Gastroesophageal sphincter (tissue), 3 donors: ENCODE measurements at regions not wholly inside any gene's neighbourhood (a gene's known extent, or its start where the extent isn't known, plus 50 kb on each side); places are given as distances from the start of the nearest gene placed in this dataset.

ENCODE experiments used
- POLR2A ChIP-seq, 2 donors: fragments of 450-650 bp; IDR thresholded peaks; one replicate each; pipeline ENCODE4 v1.6.1; 2017; ENCODE audit warnings: antibody characterized with exemption in 2 of 2, mild to moderate bottlenecking in 2 of 2, moderate library complexity in 1 of 2
- TF ChIP-seq, protein P1 (sequence below), 4 experiments: fragments of 200-600 bp in 2 of 4; fragments of 450-650 bp in 2 of 4; sonication (generic) in 1 of 4; IDR thresholded peaks; one replicate each; pipeline ENCODE4 v1.5.1; 2017 to 2019; ENCODE audit warnings: antibody characterized with exemption in 4 of 4, mild to moderate bottlenecking in 2 of 4, moderate library complexity in 2 of 4

DNA sequence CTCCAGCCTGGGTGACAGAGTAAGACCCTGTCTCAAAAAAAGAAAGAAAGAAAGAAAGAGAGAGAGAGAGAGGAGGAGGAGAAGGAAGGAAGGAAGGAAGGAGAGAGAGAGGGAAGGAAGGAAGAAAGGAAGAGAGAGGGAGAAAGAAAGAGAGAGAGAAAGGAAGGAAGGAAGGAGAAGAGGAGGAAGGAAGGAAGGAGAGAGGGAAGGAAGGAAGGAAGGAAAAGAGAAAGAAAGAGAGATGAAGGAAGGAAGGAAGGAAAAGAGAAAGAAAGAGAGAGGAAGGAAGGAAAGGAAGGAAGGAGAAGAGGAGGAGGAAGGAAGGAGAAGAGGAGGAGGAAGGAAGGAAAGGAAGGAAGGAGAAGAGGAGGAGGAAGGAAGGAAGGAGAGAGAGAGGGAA is 82.2 kb upstream of the ATP1B1 start:
- TF ChIP-seq, protein P1, sequence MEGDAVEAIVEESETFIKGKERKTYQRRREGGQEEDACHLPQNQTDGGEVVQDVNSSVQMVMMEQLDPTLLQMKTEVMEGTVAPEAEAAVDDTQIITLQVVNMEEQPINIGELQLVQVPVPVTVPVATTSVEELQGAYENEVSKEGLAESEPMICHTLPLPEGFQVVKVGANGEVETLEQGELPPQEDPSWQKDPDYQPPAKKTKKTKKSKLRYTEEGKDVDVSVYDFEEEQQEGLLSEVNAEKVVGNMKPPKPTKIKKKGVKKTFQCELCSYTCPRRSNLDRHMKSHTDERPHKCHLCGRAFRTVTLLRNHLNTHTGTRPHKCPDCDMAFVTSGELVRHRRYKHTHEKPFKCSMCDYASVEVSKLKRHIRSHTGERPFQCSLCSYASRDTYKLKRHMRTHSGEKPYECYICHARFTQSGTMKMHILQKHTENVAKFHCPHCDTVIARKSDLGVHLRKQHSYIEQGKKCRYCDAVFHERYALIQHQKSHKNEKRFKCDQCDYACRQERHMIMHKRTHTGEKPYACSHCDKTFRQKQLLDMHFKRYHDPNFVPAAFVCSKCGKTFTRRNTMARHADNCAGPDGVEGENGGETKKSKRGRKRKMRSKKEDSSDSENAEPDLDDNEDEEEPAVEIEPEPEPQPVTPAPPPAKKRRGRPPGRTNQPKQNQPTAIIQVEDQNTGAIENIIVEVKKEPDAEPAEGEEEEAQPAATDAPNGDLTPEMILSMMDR (IDR thresholded peaks at IDR 0.05) = no peak
- TF ChIP-seq POLR2A (IDR thresholded peaks at IDR 0.05) = no peak
